H9 (cell line): ENCODE measurements at regions not wholly inside any gene's neighbourhood (a gene's known extent, or its start where the extent isn't known, plus 50 kb on each side); places are given as distances from the start of the nearest gene placed in this dataset.

Experiments used
- DNase-seq: peaks from one replicate; pipeline ENCODE4 v3.0.0-alpha.2; 2017
- H2AFZ ChIP-seq: one replicate; pipeline ENCODE4 v1.6.1; 2013; ENCODE audit warnings: mild to moderate bottlenecking, low read length, control low read depth, moderate library complexity
- H2AK5ac ChIP-seq: 2 replicates; pipeline ENCODE4 v1.6.1; 2013; ENCODE audit warnings: low read length, control low read depth, mixed read lengths; ENCODE audit not compliant: insufficient read length
- H2BK120ac ChIP-seq: one replicate; pipeline ENCODE4 v1.6.1; 2013; ENCODE audit warnings: low read depth, mild to moderate bottlenecking, low read length, control low read depth, inconsistent platforms; ENCODE audit not compliant: poor library complexity, severe bottlenecking
- H2BK12ac ChIP-seq: 2 replicates; pipeline ENCODE4 v1.6.1; 2013; ENCODE audit warnings: low read length, control low read depth, mixed read lengths, low read depth; ENCODE audit not compliant: insufficient read length
- H2BK15ac ChIP-seq: 2 replicates; pipeline ENCODE4 v1.6.1; 2013; ENCODE audit warnings: low read depth, low read length, control low read depth
- H2BK20ac ChIP-seq: one replicate; pipeline ENCODE4 v1.6.1; 2013; ENCODE audit warnings: low read depth, mild to moderate bottlenecking, low read length, control low read depth, inconsistent platforms; ENCODE audit not compliant: poor library complexity, severe bottlenecking
- H2BK5ac ChIP-seq: 2 replicates; pipeline ENCODE4 v1.6.1; 2013; ENCODE audit warnings: low read length, control low read depth, mixed read lengths; ENCODE audit not compliant: insufficient read length
- H3K14ac ChIP-seq: 2 replicates; pipeline ENCODE4 v1.6.1; 2013; ENCODE audit warnings: low read length, control low read depth; ENCODE audit not compliant: insufficient read depth
- H3K18ac ChIP-seq: 2 replicates; pipeline ENCODE4 v1.6.1; 2013; ENCODE audit warnings: low read depth, mild to moderate bottlenecking, mixed read lengths, low read length, control low read depth; ENCODE audit not compliant: insufficient read length
- H3K23ac ChIP-seq: 2 replicates; pipeline ENCODE4 v1.6.1; 2013; ENCODE audit warnings: low read length, control low read depth, mixed read lengths, low read depth; ENCODE audit not compliant: insufficient read length
- H3K23me2 ChIP-seq: 2 replicates; pipeline ENCODE4 v1.6.1; 2013; ENCODE audit warnings: low read depth, mild to moderate bottlenecking, mixed read lengths, low read length, control low read depth; ENCODE audit not compliant: insufficient read length, poor library complexity, severe bottlenecking
- H3K27ac ChIP-seq: 2 replicates; pipeline ENCODE4 v1.5.1; 2013; ENCODE audit warnings: low read length, control low read depth, mixed read lengths, low read depth; ENCODE audit not compliant: insufficient read length
- H3K27me3 ChIP-seq: 2 replicates; pipeline ENCODE4 v1.6.1; 2013; ENCODE audit warnings: low read length, control low read depth, inconsistent platforms; ENCODE audit not compliant: insufficient read depth
- H3K4ac ChIP-seq: 2 replicates; pipeline ENCODE4 v1.6.1; 2013; ENCODE audit warnings: low read depth, mild to moderate bottlenecking, control low read depth, inconsistent platforms, low read length, moderate library complexity
- H3K4me1 ChIP-seq: 2 replicates; pipeline ENCODE4 v1.6.1; 2013; ENCODE audit warnings: low read length, control low read depth, inconsistent platforms; ENCODE audit not compliant: insufficient read depth
- H3K4me2 ChIP-seq: 2 replicates; pipeline ENCODE4 v1.6.1; 2013; ENCODE audit warnings: low read length, control low read depth, mixed read lengths; ENCODE audit not compliant: insufficient read length, insufficient read depth
- H3K56ac ChIP-seq: 2 replicates; pipeline ENCODE4 v1.6.1; 2013; ENCODE audit warnings: low read depth, mild to moderate bottlenecking, mixed read lengths, low read length, control low read depth; ENCODE audit not compliant: insufficient read length
- H3K79me1 ChIP-seq: 2 replicates; pipeline ENCODE4 v1.6.1; 2013; ENCODE audit warnings: low read depth, mild to moderate bottlenecking, moderate library complexity, low read length, control low read depth, inconsistent platforms; ENCODE audit not compliant: insufficient read depth, poor library complexity, severe bottlenecking
- H3K79me2 ChIP-seq: 2 replicates; pipeline ENCODE4 v1.6.1; 2013; ENCODE audit warnings: low read length, control low read depth, inconsistent platforms; ENCODE audit not compliant: insufficient read depth
- H3K9ac ChIP-seq: 2 replicates; pipeline ENCODE4 v1.6.1; 2013; ENCODE audit warnings: low read length, control low read depth, mixed read lengths; ENCODE audit not compliant: insufficient read length; ENCODE audit errors: extremely low read depth
- H3K9me3 ChIP-seq: one replicate; pipeline ENCODE4 v1.6.1; 2013; ENCODE audit warnings: low read depth, low read length, inconsistent platforms; ENCODE audit not compliant: control insufficient read depth
- H3T11ph ChIP-seq: one replicate; pipeline ENCODE4 v1.6.1; 2013; ENCODE audit warnings: mild to moderate bottlenecking, low read length, control low read depth, inconsistent platforms
- H4K20me1 ChIP-seq: one replicate; pipeline ENCODE4 v1.6.1; 2013; ENCODE audit not compliant: control insufficient read depth, insufficient read length, insufficient read depth
- H4K5ac ChIP-seq: 2 replicates; pipeline ENCODE4 v1.6.1; 2013; ENCODE audit warnings: low read depth, mild to moderate bottlenecking, mixed read lengths, low read length, control low read depth; ENCODE audit not compliant: insufficient read length
- H4K8ac ChIP-seq: replicated peaks from 2 replicates; pipeline ENCODE4 v1.6.1; 2013; ENCODE audit warnings: low read length, control low read depth, mixed read lengths, low read depth; ENCODE audit not compliant: insufficient read length
- H4K91ac ChIP-seq: 2 replicates; pipeline ENCODE4 v1.6.1; 2013; ENCODE audit warnings: low read depth, mild to moderate bottlenecking, moderate library complexity, mixed read lengths, low read length, control low read depth; ENCODE audit not compliant: insufficient read length
- H3K27ac Mint-ChIP-seq, 3 experiments: 2 replicates in 2 of 3; 3 replicates in 1 of 3; pipeline ENCODE4 v1.8.0; 2020 to 2021; ENCODE audit warnings: mixed read lengths in 3 of 3, mild to moderate bottlenecking in 1 of 3, moderate library complexity in 1 of 3
- H3K27me3 Mint-ChIP-seq: 2 replicates; pipeline ENCODE4 v1.8.0; 2021; ENCODE audit warnings: low read depth, mild to moderate bottlenecking, moderate library complexity, mixed read lengths
- H3K36me3 Mint-ChIP-seq, 3 experiments: 2 replicates in 2 of 3; 3 replicates in 1 of 3; pipeline ENCODE4 v1.8.0; 2020 to 2021; ENCODE audit warnings: low read depth in 3 of 3, mixed read lengths in 3 of 3; ENCODE audit not compliant: insufficient read depth in 1 of 3
- H3K4me1 Mint-ChIP-seq, 2 experiments: 2 replicates each; pipeline ENCODE4 v1.8.0; 2020; ENCODE audit warnings: mixed read lengths in 2 of 2
- H3K4me3 Mint-ChIP-seq, 2 experiments: 2 replicates in 1 of 2; 3 replicates in 1 of 2; pipeline ENCODE4 v1.8.0; 2020 to 2021; ENCODE audit warnings: mild to moderate bottlenecking in 2 of 2, mixed read lengths in 2 of 2, moderate library complexity in 1 of 2
- H3K9me3 Mint-ChIP-seq, 2 experiments: 2 replicates in 1 of 2; 3 replicates in 1 of 2; pipeline ENCODE4 v1.8.0; 2020; ENCODE audit warnings: mild to moderate bottlenecking in 2 of 2, mixed read lengths in 2 of 2, moderate library complexity in 1 of 2
- WGBS: extraction: QIAGEN DNeasy Blood & Tissue Kit; methylation state at CpG from one replicate; pipeline ENCODE4 v1.1.7; 2013; ENCODE audit warnings: missing lambda C conversion rate, low lambda C conversion rate, mixed read lengths; ENCODE audit not compliant: insufficient read length; ENCODE audit errors: extremely low coverage; 5-methylcytosine and 5-hydroxymethylcytosine counted together
- TF ChIP-seq, protein P1 (sequence below): fragments of 200-600 bp; sonication (generic); conservative IDR thresholded peaks from 3 replicates; pipeline ENCODE4 v1.8.0; 2021; ENCODE audit warnings: antibody characterized with exemption, mild to moderate bottlenecking

DNA sequence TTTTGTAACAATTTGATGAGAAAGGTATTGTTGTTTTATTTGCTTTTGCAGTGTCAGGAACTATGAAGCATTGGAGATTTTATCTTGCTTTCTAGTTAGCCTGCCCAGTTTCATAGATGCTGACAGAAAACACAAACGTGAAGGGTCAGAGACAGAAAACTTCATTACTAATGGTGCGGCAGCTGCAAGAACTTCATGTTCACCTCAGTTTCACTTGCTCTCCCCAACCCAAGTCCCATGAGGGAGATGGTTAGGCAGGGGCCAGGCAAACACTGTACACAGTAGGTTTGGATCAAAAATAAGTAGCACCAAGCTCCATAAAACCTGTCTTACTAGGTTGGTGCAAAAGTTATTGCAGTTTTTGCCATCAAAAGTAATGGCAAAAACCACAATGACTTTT lies 550.2 kb upstream of the MIR17HG start:
- Histone ChIP-seq H3T11ph (no peak overlapping the region), H2BK12ac (no peak overlapping the region), H2BK120ac (no peak overlapping the region), H3K27ac (no peak overlapping the region), H3K4me2 (no peak overlapping the region), H2AK5ac (no peak overlapping the region), H4K5ac (no peak overlapping the region), H2AFZ (no peak overlapping the region), H3K14ac (no peak overlapping the region), H3K4ac (no peak overlapping the region), H3K79me2 (no peaks in the 10 kb centered on the region), H3K79me1 (no peaks in the 10 kb centered on the region), H3K23ac (no peak overlapping the region), H4K8ac (no peak overlapping the region), H4K91ac (no peak overlapping the region), H3K9ac (no peak overlapping the region), H2BK20ac (no peak overlapping the region), H3K18ac (no peak overlapping the region), H2BK15ac (no peak overlapping the region), H3K27me3 (no peaks in the 10 kb centered on the region), H4K20me1 (no peaks in the 10 kb centered on the region), H3K23me2 (no peaks in the 10 kb centered on the region), H3K4me1 (no peaks in the 10 kb centered on the region), H3K56ac (no peak overlapping the region), H2BK5ac (no peak overlapping the region), H3K9me3 (no peaks in the 10 kb centered on the region)
- WGBS = no CpG with 5 or more reads among the region's 2 CpGs
- no peak for DNase-seq
- TF ChIP-seq, protein P1, sequence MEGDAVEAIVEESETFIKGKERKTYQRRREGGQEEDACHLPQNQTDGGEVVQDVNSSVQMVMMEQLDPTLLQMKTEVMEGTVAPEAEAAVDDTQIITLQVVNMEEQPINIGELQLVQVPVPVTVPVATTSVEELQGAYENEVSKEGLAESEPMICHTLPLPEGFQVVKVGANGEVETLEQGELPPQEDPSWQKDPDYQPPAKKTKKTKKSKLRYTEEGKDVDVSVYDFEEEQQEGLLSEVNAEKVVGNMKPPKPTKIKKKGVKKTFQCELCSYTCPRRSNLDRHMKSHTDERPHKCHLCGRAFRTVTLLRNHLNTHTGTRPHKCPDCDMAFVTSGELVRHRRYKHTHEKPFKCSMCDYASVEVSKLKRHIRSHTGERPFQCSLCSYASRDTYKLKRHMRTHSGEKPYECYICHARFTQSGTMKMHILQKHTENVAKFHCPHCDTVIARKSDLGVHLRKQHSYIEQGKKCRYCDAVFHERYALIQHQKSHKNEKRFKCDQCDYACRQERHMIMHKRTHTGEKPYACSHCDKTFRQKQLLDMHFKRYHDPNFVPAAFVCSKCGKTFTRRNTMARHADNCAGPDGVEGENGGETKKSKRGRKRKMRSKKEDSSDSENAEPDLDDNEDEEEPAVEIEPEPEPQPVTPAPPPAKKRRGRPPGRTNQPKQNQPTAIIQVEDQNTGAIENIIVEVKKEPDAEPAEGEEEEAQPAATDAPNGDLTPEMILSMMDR = no peak
- H3K9me3 Mint-ChIP-seq = no peaks in the 10 kb centered on the region
- H3K4me3 Mint-ChIP-seq = no peak overlapping the region
- no peaks in the 10 kb centered on the region for H3K36me3 Mint-ChIP-seq
- peaks cover 3 to 4% of the 10 kb centered on the region in 2 experiments for H3K4me1 Mint-ChIP-seq
- no peak overlapping the region for H3K27ac Mint-ChIP-seq
- no peaks in the 10 kb centered on the region for H3K27me3 Mint-ChIP-seq
